GM10266 (cell line): ENCODE measurements at regions not wholly inside any gene's neighbourhood (a gene's known extent, or its start where the extent isn't known, plus 50 kb on each side); places are given as distances from the start of the nearest gene placed in this dataset.
"Not testable (repeated sequence)": the region's sequence is repeated elsewhere in the genome, so short reads cannot be mapped to it uniquely, and the experiment has no call there.

Source experiments
- DNase-seq: peaks from one replicate; pipeline ENCODE4 v3.0.0; 2012; ENCODE audit errors: extremely low spot score
- CTCF ChIP-seq: IDR thresholded peaks from 2 replicates; pipeline ENCODE4 v1.5.1; 2012; ENCODE audit warnings: mild to moderate bottlenecking, low read depth; ENCODE audit not compliant: control insufficient read depth, insufficient read depth; ENCODE audit errors: missing control alignments

- TF ChIP-seq CTCF, result no peak
- no peak for DNase-seq
These were observed 56.9 kb upstream of the DHRS4 start for GRCh38 chr14:23896609-23897153.

- DNase-seq, result not testable (repeated sequence)
These were observed 56.3 kb upstream of the DHRS4 start for GRCh38 chr14:23897291-23897690.

- DNase-seq, result not testable (repeated sequence)
These were observed 55.2 kb upstream of the DHRS4 start for GRCh38 chr14:23898359-23898758.

GRCh38 chr14:23899788-23900187 lies 53.8 kb upstream of the DHRS4 start:
- no peak for TF ChIP-seq CTCF

GRCh38 chr14:23903442-23903841 lies 50.1 kb upstream of the DHRS4 start:
- no peak for TF ChIP-seq CTCF
- DNase-seq, result no peak

More at GRCh38 chr14:23899788-23900187, 53.8 kb upstream of the DHRS4 start:
- DNase-seq, result no peak
